Endothelial cell (in vitro differentiated cells): ENCODE measurements at regions not wholly inside any gene's neighbourhood (a gene's known extent, or its start where the extent isn't known, plus 50 kb on each side); places are given as distances from the start of the nearest gene placed in this dataset.

Experiments
- DNase-seq: peaks from one replicate; pipeline ENCODE4 v3.0.0; 2021; ENCODE audit warnings: low spot score
- H3K27ac Mint-ChIP-seq: one replicate; pipeline ENCODE4 v1.8.0; 2021; ENCODE audit warnings: mixed read lengths, inconsistent platforms; ENCODE audit not compliant: unreplicated experiment
- H3K27me3 Mint-ChIP-seq: one replicate; pipeline ENCODE4 v1.8.0; 2021; ENCODE audit warnings: mild to moderate bottlenecking, moderate library complexity, mixed read lengths, inconsistent platforms; ENCODE audit not compliant: unreplicated experiment
- H3K36me3 Mint-ChIP-seq: one replicate; pipeline ENCODE4 v1.8.0; 2021; ENCODE audit warnings: mild to moderate bottlenecking, low read depth, mixed read lengths, inconsistent platforms; ENCODE audit not compliant: unreplicated experiment
- H3K4me1 Mint-ChIP-seq: one replicate; pipeline ENCODE4 v1.8.0; 2021; ENCODE audit warnings: mild to moderate bottlenecking, mixed read lengths, inconsistent platforms; ENCODE audit not compliant: unreplicated experiment
- H3K4me3 Mint-ChIP-seq: one replicate; pipeline ENCODE4 v1.8.0; 2021; ENCODE audit warnings: mild to moderate bottlenecking, mixed read lengths, inconsistent platforms; ENCODE audit not compliant: unreplicated experiment
- H3K9me3 Mint-ChIP-seq: one replicate; pipeline ENCODE4 v1.8.0; 2021; ENCODE audit warnings: mixed read lengths, inconsistent platforms; ENCODE audit not compliant: unreplicated experiment
- CTCF ChIP-seq: fragments of 200-600 bp; sonication (generic); IDR thresholded peaks from one replicate; pipeline ENCODE4 v1.5.0; 2021; ENCODE audit warnings: antibody characterized with exemption; ENCODE audit not compliant: unreplicated experiment

- no peak for DNase-seq
- H3K27me3 Mint-ChIP-seq, result no peaks in the 10 kb centered on the region
- H3K36me3 Mint-ChIP-seq, result no peaks in the 10 kb centered on the region
- peaks cover 5% of the 10 kb centered on the region for H3K4me1 Mint-ChIP-seq
- H3K9me3 Mint-ChIP-seq, result no peaks in the 10 kb centered on the region
- H3K4me3 Mint-ChIP-seq, result no peak overlapping the region
- no peak overlapping the region for H3K27ac Mint-ChIP-seq
- TF ChIP-seq CTCF, result no peak
Observed at GRCh38 chr18:59810183-59810582, 89.6 kb upstream of the PMAIP1 start.

DNA sequence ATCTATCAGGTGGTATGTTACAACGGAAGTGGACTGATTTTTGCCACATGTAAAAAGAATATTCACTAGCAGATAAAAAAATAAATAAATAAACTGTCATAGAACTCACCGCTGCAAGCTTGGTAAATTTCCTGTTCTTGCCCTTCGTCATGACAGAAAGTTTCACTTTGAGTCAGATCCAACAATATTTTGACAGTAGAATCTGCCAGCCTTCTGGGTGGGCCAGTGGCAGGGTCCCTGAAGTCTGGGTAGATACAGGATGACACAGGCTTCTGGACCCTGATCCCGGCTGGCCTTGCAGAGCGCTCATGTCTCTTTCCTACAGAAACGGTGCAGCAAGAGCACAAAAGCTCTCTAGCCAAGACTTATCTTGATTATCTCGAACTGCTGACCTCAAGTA lies 97.8 kb upstream of the PMAIP1 start:
- H3K4me1 Mint-ChIP-seq, result no peaks in the 10 kb centered on the region

GRCh38 chr18:59801576-59801975 lies 98.2 kb upstream of the PMAIP1 start:
- Mint-ChIP-seq H3K4me3 (no peak overlapping the region), H3K9me3 (no peaks in the 10 kb centered on the region), H3K4me1 (no peaks in the 10 kb centered on the region), H3K36me3 (no peaks in the 10 kb centered on the region), H3K27ac (no peak overlapping the region), H3K27me3 (no peaks in the 10 kb centered on the region)
- DNase-seq, result no peak
- no peak for TF ChIP-seq CTCF

More for the DNA sequence above, 97.8 kb upstream of the PMAIP1 start:
- DNase-seq, result no peak
- TF ChIP-seq CTCF, result no peak
- H3K36me3 Mint-ChIP-seq, result no peaks in the 10 kb centered on the region
- H3K27ac Mint-ChIP-seq, result no peak overlapping the region
- no peaks in the 10 kb centered on the region for H3K9me3 Mint-ChIP-seq
- no peaks in the 10 kb centered on the region for H3K27me3 Mint-ChIP-seq
- H3K4me3 Mint-ChIP-seq, result no peak overlapping the region

DNA sequence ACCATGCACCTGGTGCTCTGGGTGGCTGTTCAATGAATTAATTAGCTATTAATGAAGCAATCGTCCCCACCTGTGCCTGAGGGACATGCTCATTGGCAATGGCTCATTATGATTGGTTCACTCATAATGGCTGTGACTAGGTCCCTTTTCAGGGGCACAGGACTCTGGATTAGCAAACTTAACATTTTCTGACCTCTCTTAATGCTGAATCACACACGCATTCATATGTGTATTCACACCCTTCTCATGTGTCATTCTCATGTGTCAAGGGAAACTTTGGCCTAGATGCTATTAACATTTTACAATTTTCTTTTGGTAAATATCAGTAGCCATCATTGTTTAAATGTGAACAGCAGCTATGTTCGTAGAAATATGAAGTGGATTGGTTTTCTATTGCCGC lies 98.9 kb upstream of the PMAIP1 start:
- H3K27ac Mint-ChIP-seq, result no peak overlapping the region
- H3K4me1 Mint-ChIP-seq, result no peaks in the 10 kb centered on the region
- no peak overlapping the region for H3K4me3 Mint-ChIP-seq
- no peaks in the 10 kb centered on the region for H3K27me3 Mint-ChIP-seq
- H3K9me3 Mint-ChIP-seq, result no peaks in the 10 kb centered on the region
- no peaks in the 10 kb centered on the region for H3K36me3 Mint-ChIP-seq
- no peak for DNase-seq
- no peak for TF ChIP-seq CTCF

DNA sequence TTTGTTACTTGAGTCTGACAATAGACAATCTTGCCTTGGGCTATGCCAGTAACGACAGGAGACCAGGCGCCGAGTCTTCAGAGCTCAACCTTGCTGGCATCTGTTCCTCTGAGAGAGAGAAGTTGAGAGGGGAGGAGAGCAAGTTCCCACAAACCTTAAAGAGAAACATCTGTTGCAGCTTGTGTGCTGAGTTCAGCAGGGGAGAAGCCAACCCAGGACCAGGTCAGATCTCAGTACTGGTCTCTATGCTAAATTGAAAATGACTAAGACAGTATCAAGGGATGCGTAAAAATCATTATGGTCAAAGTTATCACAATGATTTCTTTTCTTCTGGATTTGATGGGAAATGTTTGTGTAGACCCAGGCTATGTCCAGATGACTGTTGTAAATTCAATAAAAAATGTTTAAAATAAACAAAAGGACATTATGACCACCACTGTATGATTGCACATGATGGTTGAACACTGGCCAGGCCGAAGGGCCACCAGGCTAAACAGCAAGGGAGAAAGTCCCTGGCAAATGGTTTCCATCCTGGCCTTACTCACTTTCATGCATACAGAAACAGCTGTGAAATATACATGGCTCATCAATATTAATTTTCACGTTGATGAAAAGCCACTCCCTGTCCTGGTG lies 100.3 kb upstream of the PMAIP1 start:
- H3K4me3 Mint-ChIP-seq, result no peak overlapping the region
- no peak for TF ChIP-seq CTCF
- no peaks in the 10 kb centered on the region for H3K9me3 Mint-ChIP-seq
- H3K27ac Mint-ChIP-seq, result no peak overlapping the region
- H3K36me3 Mint-ChIP-seq, result no peaks in the 10 kb centered on the region
- DNase-seq, result no peak
- H3K4me1 Mint-ChIP-seq, result no peaks in the 10 kb centered on the region
- no peaks in the 10 kb centered on the region for H3K27me3 Mint-ChIP-seq
